Calu3 (cell line): ENCODE measurements at regions not wholly inside any gene's neighbourhood (a gene's known extent, or its start where the extent isn't known, plus 50 kb on each side); places are given as distances from the start of the nearest gene placed in this dataset.

Experiments used
- BruUV-seq: library from RNA; stranded (reverse); fragments of 400-500 nt; replicated peaks from 2 replicates; lab custom pipeline; 2021; lab: Mats Ljungman, UMichigan
- CTCF ChIA-PET: fragments of 300-600 bp; sonication (Branson Sonifier 250); formaldehyde crosslinking; loops from one replicate; lab custom pipeline; 2022; ENCODE audit warnings: antibody characterized with exemption; lab: Charles Lee
- DNase-seq: peaks from one replicate; pipeline ENCODE4 v3.0.0; 2022
- H3K27ac Mint-ChIP-seq: one replicate; pipeline ENCODE4 v1.8.0; 2022; ENCODE audit warnings: mixed read lengths; ENCODE audit not compliant: unreplicated experiment
- H3K27me3 Mint-ChIP-seq: one replicate; pipeline ENCODE4 v1.8.0; 2022; ENCODE audit warnings: mixed read lengths; ENCODE audit not compliant: unreplicated experiment
- H3K36me3 Mint-ChIP-seq: one replicate; pipeline ENCODE4 v1.8.0; 2022; ENCODE audit warnings: mild to moderate bottlenecking, moderate library complexity, mixed read lengths; ENCODE audit not compliant: insufficient read depth, unreplicated experiment
- H3K4me1 Mint-ChIP-seq: one replicate; pipeline ENCODE4 v1.8.0; 2022; ENCODE audit warnings: mild to moderate bottlenecking, low read depth, mixed read lengths; ENCODE audit not compliant: unreplicated experiment
- H3K4me3 Mint-ChIP-seq: one replicate; pipeline ENCODE4 v1.8.0; 2022; ENCODE audit warnings: mild to moderate bottlenecking, low read depth, moderate library complexity, mixed read lengths; ENCODE audit not compliant: unreplicated experiment
- H3K9me3 Mint-ChIP-seq: one replicate; pipeline ENCODE4 v1.8.0; 2022; ENCODE audit warnings: low read depth, mixed read lengths; ENCODE audit not compliant: unreplicated experiment
- CTCF ChIP-seq: fragments of 200-600 bp; IDR thresholded peaks from one replicate; pipeline ENCODE4 v1.8.0; 2022; ENCODE audit warnings: antibody characterized with exemption; ENCODE audit not compliant: unreplicated experiment
- intact Hi-C: fragments of 100-400 bp; cut with micrococcal nuclease; formaldehyde crosslinking; loops from one replicate; pipeline ENCODE4 v1.10.0; 2022; ENCODE audit not compliant: unreplicated experiment

GRCh38 chr7:10740805-10741204, 232.9 kb upstream of the PHF14 start:
- TF ChIP-seq CTCF, result no peak
- CTCF ChIA-PET, result interaction anchor here (0.6 kb wide), 1 partner anchor 90 kb away, joined by 4 read pairs; no protein-coding TSS in a partner anchor
- H3K36me3 Mint-ChIP-seq, result no peaks in the 10 kb centered on the region
- no peak overlapping the region for H3K27ac Mint-ChIP-seq
- H3K4me1 Mint-ChIP-seq, result no peaks in the 10 kb centered on the region
- no TSS peak for BruUV-seq
- H3K4me3 Mint-ChIP-seq, result no peak overlapping the region
- no peaks in the 10 kb centered on the region for H3K27me3 Mint-ChIP-seq
- DNase-seq, result no peak
- H3K9me3 Mint-ChIP-seq, result peaks cover 8% of the 10 kb centered on the region
- intact Hi-C loops, result no loop called here

- H3K27ac Mint-ChIP-seq, result no peak overlapping the region
- BruUV-seq, result no TSS peak
- intact Hi-C loops, result no loop called here
- H3K4me1 Mint-ChIP-seq, result no peaks in the 10 kb centered on the region
- peaks cover 6% of the 10 kb centered on the region for H3K9me3 Mint-ChIP-seq
- H3K27me3 Mint-ChIP-seq, result no peaks in the 10 kb centered on the region
- no peak for TF ChIP-seq CTCF
- H3K4me3 Mint-ChIP-seq, result no peak overlapping the region
- CTCF ChIA-PET, result no interaction called here
- no peaks in the 10 kb centered on the region for H3K36me3 Mint-ChIP-seq
- DNase-seq, result no peak
These were observed 216.7 kb upstream of the PHF14 start for GRCh38 chr7:10756981-10757380.

GRCh38 chr7:10759120-10759519, 214.6 kb upstream of the PHF14 start:
- Mint-ChIP-seq H3K4me1 (no peaks in the 10 kb centered on the region), H3K4me3 (no peak overlapping the region), H3K27ac (no peak overlapping the region), H3K36me3 (no peaks in the 10 kb centered on the region), H3K27me3 (no peaks in the 10 kb centered on the region), H3K9me3 (peaks cover 6% of the 10 kb centered on the region)
- CTCF ChIA-PET, result no interaction called here
- no peak for DNase-seq
- BruUV-seq, result no TSS peak
- TF ChIP-seq CTCF, result no peak
- intact Hi-C loops, result no loop called here

- intact Hi-C loops, result no loop called here
- Mint-ChIP-seq H3K9me3 (peaks cover 3% of the 10 kb centered on the region), H3K27me3 (no peaks in the 10 kb centered on the region), H3K4me1 (no peaks in the 10 kb centered on the region), H3K4me3 (no peak overlapping the region), H3K36me3 (no peaks in the 10 kb centered on the region), H3K27ac (no peak overlapping the region)
- CTCF ChIA-PET, result interaction anchor here (0.6 kb wide), 1 partner anchor 26 kb away, joined by 4 read pairs; no protein-coding TSS in a partner anchor
- no peak for TF ChIP-seq CTCF
- BruUV-seq, result no TSS peak
- no peak for DNase-seq
These were observed 205.9 kb upstream of the PHF14 start for GRCh38 chr7:10767771-10768170.
